A673 (cell line): ENCODE measurements at regions not wholly inside any gene's neighbourhood (a gene's known extent, or its start where the extent isn't known, plus 50 kb on each side); places are given as distances from the start of the nearest gene placed in this dataset.

Experiments
- EZH2 ChIP-seq: fragments of 200-600 bp; sonication (generic); IDR thresholded peaks from 2 replicates; pipeline ENCODE4 v1.6.1; 2017; ENCODE audit warnings: borderline replicate concordance, low read depth, mild to moderate bottlenecking, mixed read lengths, antibody characterized with exemption, low read length; ENCODE audit not compliant: poor library complexity, severe bottlenecking
- TF ChIP-seq, protein P1 (sequence below): fragments of 300-800, 200-600 bp; sonication (generic); conservative IDR thresholded peaks from 2 replicates; pipeline ENCODE4 v1.5.1; 2017; ENCODE audit warnings: low read depth, mild to moderate bottlenecking, antibody characterized with exemption, low read length, moderate library complexity, mixed read lengths

- TF ChIP-seq, protein P1, sequence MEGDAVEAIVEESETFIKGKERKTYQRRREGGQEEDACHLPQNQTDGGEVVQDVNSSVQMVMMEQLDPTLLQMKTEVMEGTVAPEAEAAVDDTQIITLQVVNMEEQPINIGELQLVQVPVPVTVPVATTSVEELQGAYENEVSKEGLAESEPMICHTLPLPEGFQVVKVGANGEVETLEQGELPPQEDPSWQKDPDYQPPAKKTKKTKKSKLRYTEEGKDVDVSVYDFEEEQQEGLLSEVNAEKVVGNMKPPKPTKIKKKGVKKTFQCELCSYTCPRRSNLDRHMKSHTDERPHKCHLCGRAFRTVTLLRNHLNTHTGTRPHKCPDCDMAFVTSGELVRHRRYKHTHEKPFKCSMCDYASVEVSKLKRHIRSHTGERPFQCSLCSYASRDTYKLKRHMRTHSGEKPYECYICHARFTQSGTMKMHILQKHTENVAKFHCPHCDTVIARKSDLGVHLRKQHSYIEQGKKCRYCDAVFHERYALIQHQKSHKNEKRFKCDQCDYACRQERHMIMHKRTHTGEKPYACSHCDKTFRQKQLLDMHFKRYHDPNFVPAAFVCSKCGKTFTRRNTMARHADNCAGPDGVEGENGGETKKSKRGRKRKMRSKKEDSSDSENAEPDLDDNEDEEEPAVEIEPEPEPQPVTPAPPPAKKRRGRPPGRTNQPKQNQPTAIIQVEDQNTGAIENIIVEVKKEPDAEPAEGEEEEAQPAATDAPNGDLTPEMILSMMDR, result no peak
- no peak for TF ChIP-seq EZH2
These were observed 63.0 kb upstream of the ETS2 start for GRCh38 chr21:38742580-38743260.
